ENCODE measurements at regions not wholly inside any gene's neighbourhood (a gene's known extent, or its start where the extent isn't known, plus 50 kb on each side); places are given as distances from the start of the nearest gene placed in this dataset.

GRCh38 chr6:113055061-113055460 is 707.9 kb downstream of the RFPL4B start:
- no peaks in the 10 kb centered on the region for H3K79me2 ChIP-seq (ENCODE audit: insufficient read depth, low read length)
- H3K4me2 ChIP-seq (ENCODE audit: low read length) = no peak overlapping the region
- ATAC-seq (no peak), DNase-seq (ENCODE audit: low read depth, low spot score) (no peak)
- no peaks in the 10 kb centered on the region for H3K9me2 ChIP-seq (ENCODE audit: insufficient read depth)
- CTCF ChIA-PET = no interaction called here
- H3K9me3 ChIP-seq (ENCODE audit: control insufficient read depth in 1 of 2, insufficient read depth in 1 of 2, low read depth in 1 of 2, low read length in 2 of 2) = no peaks in the 10 kb centered on the region
- intact Hi-C loops (cut with micrococcal nuclease) = no loop called here
- H3K4me3 ChIP-seq (replicated peaks in 1 of 2; ENCODE audit: low read depth in 1 of 2, low read length in 2 of 2) = no peak overlapping the region
- no peak overlapping the region for H2AFZ ChIP-seq (ENCODE audit: low read depth, low read length, poor library complexity, severe bottlenecking)
- no peaks in the 10 kb centered on the region for H4K20me1 ChIP-seq (ENCODE audit: insufficient read depth)
- no peak overlapping the region for H3K9ac ChIP-seq (ENCODE audit: low read length)
- H3K27ac ChIP-seq (ENCODE audit: low read depth, low read length) = no peak overlapping the region
- POLR2A ChIA-PET = no interaction called here
- H3K27me3 ChIP-seq (ENCODE audit: insufficient read depth, low read length) = no peaks in the 10 kb centered on the region
- TF ChIP-seq EZH2 (IDR thresholded peaks at IDR 0.05) = no peak
- no peak for TF ChIP-seq EGR1 (IDR thresholded peaks at IDR 0.05; ENCODE audit: low read depth)
- TF ChIP-seq ZFX (IDR thresholded peaks at IDR 0.05) = no peak
- no peak for TF ChIP-seq CEBPB (IDR thresholded peaks at IDR 0.05; ENCODE audit: low read depth)
- TF ChIP-seq CBX3 (IDR thresholded peaks at IDR 0.05; ENCODE audit: low read depth) = no peak
- no peak for TF ChIP-seq ELF1 (IDR thresholded peaks at IDR 0.05; ENCODE audit: borderline replicate concordance, low read depth)
- no peak for TF ChIP-seq TCF7L2 (IDR thresholded peaks at IDR 0.05; ENCODE audit: borderline replicate concordance, extremely low read depth, insufficient read depth, insufficient read length)
- TF ChIP-seq REST (IDR thresholded peaks at IDR 0.05; ENCODE audit: low read depth) = no peak
- TF ChIP-seq ZNF274 (IDR thresholded peaks at IDR 0.05; ENCODE audit: low read depth, low read length) = no peak
- no peak for TF ChIP-seq POLR2AphosphoS5 (IDR thresholded peaks at IDR 0.05; ENCODE audit: low read depth, low read length)
- no peak for TF ChIP-seq MAX (IDR thresholded peaks at IDR 0.05)
- no peak for TF ChIP-seq ZBTB33 (IDR thresholded peaks at IDR 0.05; ENCODE audit: extremely low read depth, insufficient replicate concordance, low read length)
- no peak for TF ChIP-seq SIN3A (IDR thresholded peaks at IDR 0.05; ENCODE audit: low read depth)
- no peak for TF ChIP-seq EZH2phosphoT487 (IDR thresholded peaks at IDR 0.05; ENCODE audit: borderline replicate concordance)
- no peak for TF ChIP-seq ATF3 (IDR thresholded peaks at IDR 0.05)
- no peak for TF ChIP-seq FOSL1 (IDR thresholded peaks at IDR 0.05; ENCODE audit: low read depth)
- no peak for TF ChIP-seq YY1 (IDR thresholded peaks at IDR 0.05; ENCODE audit: extremely low read depth, insufficient replicate concordance, low read depth, low read length)
- TF ChIP-seq SP1 (IDR thresholded peaks at IDR 0.05; ENCODE audit: low read depth) = no peak
- no peak for TF ChIP-seq SRF (IDR thresholded peaks at IDR 0.05; ENCODE audit: low read depth)
- TF ChIP-seq POLR2A (IDR thresholded peaks at IDR 0.05; ENCODE audit: borderline replicate concordance, extremely low read depth, insufficient read depth, insufficient read length) = no peak
- BruUV-seq (replicated peaks) = no TSS peak
- RAD21 ChIA-PET (ENCODE audit: low non-redundant PET in 1 of 2, low total read pairs in 2 of 2, uncharacterized antibody in 2 of 2, unreplicated experiment in 2 of 2) = no interaction called here
- H3K36me3 ChIP-seq (ENCODE audit: control insufficient read depth in 1 of 2, insufficient read depth in 2 of 2, low read length in 2 of 2) = no peaks in the 10 kb centered on the region
- H3K4me1 ChIP-seq (ENCODE audit: control insufficient read depth in 1 of 2, insufficient read depth in 2 of 2, low read length in 2 of 2) = no peaks in the 10 kb centered on the region
